ENCODE measurements at regions not wholly inside any gene's neighbourhood (a gene's known extent, or its start where the extent isn't known, plus 50 kb on each side); places are given as distances from the start of the nearest gene placed in this dataset.

DNA sequence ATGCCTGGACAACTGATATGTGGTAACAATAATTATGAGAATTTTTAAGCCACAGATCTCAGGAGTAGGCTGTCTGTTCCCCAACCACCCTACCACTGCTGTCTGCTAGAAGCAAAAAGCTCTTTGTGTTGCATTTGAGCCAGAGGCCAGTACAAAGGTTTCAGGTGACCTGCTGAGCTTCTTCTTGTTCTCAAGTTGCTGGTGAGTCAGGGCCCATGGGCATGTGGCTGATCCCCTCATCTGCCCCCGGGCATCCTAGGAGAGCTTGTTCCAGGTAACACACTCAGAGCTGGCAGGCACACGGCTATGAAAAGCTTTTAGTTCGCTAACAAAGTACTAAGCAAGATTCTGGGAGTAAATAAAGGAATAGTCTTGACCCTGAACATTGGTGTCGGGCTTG is 285.3 kb downstream of the CDC5L start:
- H3K27ac ChIP-seq: no peak overlapping the region
- DNase-seq (ENCODE audit: low spot score): peak; percentile 33
- TF ChIP-seq CTCF (IDR thresholded peaks at IDR 0.05): no peak
- no peak overlapping the region for H3K4me3 ChIP-seq

DNA sequence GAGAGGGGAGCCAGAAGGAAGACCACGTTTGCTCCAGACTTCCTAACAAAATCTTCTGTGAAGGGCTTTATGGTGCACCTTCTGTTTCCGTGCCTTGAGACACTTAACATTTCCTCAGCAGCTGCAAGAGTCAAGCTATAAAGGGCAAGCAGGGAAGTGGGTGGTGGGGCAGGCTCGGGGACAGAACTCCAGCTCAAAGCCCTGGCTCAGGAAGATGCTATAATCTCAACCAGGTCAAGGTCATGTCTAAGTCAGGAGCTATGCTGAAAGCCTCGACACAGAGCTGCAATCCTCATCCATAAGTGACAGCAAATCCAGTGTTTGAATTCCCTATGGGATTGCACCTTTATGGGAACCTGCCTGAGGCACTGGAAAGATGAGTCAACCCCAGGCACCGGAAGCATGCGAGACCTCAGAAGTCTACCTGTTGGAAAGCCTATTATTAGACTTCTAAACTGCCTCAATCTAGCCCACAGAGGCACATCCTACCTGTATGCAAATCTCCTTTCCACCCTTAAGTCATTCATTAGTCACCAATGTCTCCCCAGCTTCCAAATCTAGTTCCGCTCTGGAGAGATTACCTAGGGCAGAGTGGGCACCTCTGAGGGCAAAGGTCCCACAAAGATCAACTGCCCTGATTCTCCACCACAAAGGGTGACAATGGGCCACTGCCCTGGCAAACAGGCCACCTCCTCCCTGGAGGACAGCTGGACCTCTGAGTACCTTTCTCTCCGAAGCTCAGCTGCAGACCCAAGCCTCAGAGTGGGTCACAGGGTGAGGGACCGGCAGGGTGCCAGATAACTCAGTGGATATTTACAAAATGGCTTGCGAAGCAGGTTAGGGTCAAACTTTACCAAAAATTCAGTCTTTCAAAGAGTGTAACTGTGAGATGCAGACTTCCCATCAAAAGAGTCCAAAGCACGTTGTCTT is 287.0 kb downstream of the CDC5L start:
- no peak overlapping the region for H3K27ac ChIP-seq
- peak; percentile 59 for DNase-seq (ENCODE audit: low spot score)
- H3K4me3 ChIP-seq: no peak overlapping the region
- no peak for TF ChIP-seq CTCF (IDR thresholded peaks at IDR 0.05)

DNA sequence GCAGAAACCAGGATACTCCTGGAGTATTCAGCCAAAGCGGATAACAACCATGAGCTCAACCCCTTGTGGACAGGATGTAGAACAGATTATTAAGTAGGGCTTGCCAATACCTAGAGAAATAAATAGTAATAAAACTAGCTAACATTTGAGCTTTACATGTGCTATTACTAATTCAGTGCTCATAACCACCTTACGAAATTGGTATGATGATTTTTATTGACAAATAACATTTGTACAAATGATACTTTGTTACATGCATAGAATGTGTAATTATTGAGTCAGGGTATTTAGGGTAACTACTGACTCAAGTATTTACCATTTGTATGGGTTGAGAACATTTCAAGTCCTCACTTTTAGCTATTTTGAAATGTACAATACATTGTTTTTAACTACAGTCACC is 287.9 kb downstream of the CDC5L start:
- DNase-seq (ENCODE audit: low spot score): no peak
- TF ChIP-seq CTCF (IDR thresholded peaks at IDR 0.05): no peak
- no peak overlapping the region for H3K4me3 ChIP-seq
- H3K27ac ChIP-seq: no peak overlapping the region

DNA sequence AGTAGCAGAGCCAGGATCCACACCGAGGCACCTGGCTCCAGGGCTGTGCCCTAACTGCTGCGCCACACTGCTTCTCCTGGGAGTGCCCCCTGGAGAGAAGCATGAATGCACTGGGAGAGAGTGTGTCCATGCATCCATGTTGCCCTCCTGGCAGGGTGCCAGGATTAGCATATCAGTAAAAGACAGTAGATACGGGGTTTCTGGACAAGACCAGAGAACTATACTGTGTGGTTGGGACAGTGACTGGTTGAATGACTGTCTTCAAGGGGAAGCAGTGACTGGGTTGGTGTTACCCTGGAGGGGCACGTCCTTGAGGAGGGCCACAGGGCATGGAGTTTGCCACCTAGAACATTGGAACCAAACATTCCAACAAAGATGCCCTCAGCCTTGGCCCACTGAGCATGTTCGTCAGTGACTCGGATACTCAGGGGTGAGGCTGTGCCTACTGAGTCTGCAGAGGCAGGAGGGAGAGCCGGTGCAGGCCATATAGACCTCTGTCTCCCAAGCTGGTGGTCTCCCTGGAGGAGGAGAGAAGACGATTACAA is 288.8 kb downstream of the CDC5L start:
- TF ChIP-seq CTCF (IDR thresholded peaks at IDR 0.05): no peak
- peak; percentile 56 for DNase-seq (ENCODE audit: low spot score)
- Histone ChIP-seq H3K27ac (no peak overlapping the region), H3K4me3 (no peak overlapping the region)

GRCh38 chr6:44676826-44677433 is 289.4 kb downstream of the CDC5L start:
- TF ChIP-seq CTCF (IDR thresholded peaks at IDR 0.05): no peak
- DNase-seq (ENCODE audit: low spot score): no peak
- Histone ChIP-seq H3K27ac (no peak overlapping the region), H3K4me3 (no peak overlapping the region)

DNA sequence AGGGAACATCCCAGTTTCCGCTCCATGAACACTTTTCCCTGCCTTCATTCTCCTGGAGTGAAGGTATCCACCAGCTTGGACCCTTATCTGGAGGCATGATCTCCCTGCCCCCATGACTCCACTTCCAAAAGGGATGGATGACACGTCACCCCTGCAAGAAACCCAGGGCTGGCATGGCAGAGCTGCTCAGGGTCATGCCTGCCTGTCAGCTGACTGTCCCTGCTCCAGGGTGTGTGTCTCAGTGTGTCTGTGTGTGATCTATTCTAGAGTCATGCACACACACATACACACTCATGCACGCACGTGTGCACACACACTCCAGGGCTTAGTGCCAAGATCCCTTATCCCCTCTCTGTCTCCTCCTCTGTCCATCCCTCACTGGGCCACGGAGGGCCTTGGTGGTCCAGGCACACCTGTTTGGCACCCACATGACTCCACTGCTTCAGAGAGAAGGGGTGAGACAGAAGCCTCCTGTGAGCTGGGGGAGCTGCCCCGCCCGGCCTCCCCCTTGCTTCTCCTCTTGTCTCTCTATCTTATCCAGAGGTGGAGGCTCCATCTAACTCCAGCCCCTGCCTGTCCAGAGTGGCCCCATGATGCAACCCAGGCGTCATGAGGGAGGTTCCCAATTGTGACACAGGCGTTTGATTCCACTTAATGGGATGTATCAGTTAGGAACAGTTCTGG is 290.9 kb downstream of the CDC5L start:
- no peak for TF ChIP-seq CTCF (IDR thresholded peaks at IDR 0.05)
- Histone ChIP-seq H3K27ac (no peak overlapping the region), H3K4me3 (no peak overlapping the region)
- no peak for DNase-seq (ENCODE audit: low spot score)

All from coronary artery (tissue), 2 donors.